Motor neuron (in vitro differentiated cells): ENCODE measurements at regions not wholly inside any gene's neighbourhood (a gene's known extent, or its start where the extent isn't known, plus 50 kb on each side); places are given as distances from the start of the nearest gene placed in this dataset.
"Not testable (repeated sequence)": the region's sequence is repeated elsewhere in the genome, so short reads cannot be mapped to it uniquely, and the experiment has no call there.

Source experiments
- ATAC-seq, 8 experiments: fragments of 200-7000 bp; cut with Tn5 transposase; replicated peaks in 6 of 8; 2 replicates each; pipeline ENCODE4 v1.8.0; 2021; ENCODE audit warnings: mild to moderate bottlenecking in 8 of 8, moderate library complexity in 8 of 8
- H3K27ac ChIP-seq, 2 donors: fragments of 250-450 bp; sonication (Bioruptor Pico); 2 replicates each; pipeline ENCODE4 v1.9.0; 2021; ENCODE audit warnings: antibody characterized with exemption in 2 of 2, mild to moderate bottlenecking in 2 of 2, moderate library complexity in 1 of 2
- H3K4me1 ChIP-seq, 2 donors: fragments of 250-450 bp; sonication (Bioruptor Pico); replicated peaks in 1 of 2; 2 replicates each; pipeline ENCODE4 v1.6.1; 2021; ENCODE audit warnings: antibody characterized with exemption in 2 of 2, mild to moderate bottlenecking in 2 of 2, moderate library complexity in 1 of 2
- H3K4me3 ChIP-seq, 5 donors: fragments of 250-450 bp; sonication (Bioruptor Pico); 2 replicates each; pipeline ENCODE4 v1.9.0; 2021; ENCODE audit warnings: antibody characterized with exemption in 5 of 5, mild to moderate bottlenecking in 5 of 5, moderate library complexity in 4 of 5
- WGBS, 10 experiments: fragments of 450-650 bp; shearing (Covaris generic); methylation state at CpG; one replicate each; pipeline ENCODE4 v1.0.0; 2022; 5-methylcytosine and 5-hydroxymethylcytosine counted together
- in situ Hi-C, 9 experiments: fragments of 400-800 bp; cut with MboI; loops; one replicate each; pipeline ENCODE4 v1.15.0; 2021; ENCODE audit warnings: low sequenced_read_pairs in 9 of 9, low pct_unique_long_range_greater_than_20kb in 2 of 9; ENCODE audit not compliant: unreplicated experiment in 9 of 9

DNA sequence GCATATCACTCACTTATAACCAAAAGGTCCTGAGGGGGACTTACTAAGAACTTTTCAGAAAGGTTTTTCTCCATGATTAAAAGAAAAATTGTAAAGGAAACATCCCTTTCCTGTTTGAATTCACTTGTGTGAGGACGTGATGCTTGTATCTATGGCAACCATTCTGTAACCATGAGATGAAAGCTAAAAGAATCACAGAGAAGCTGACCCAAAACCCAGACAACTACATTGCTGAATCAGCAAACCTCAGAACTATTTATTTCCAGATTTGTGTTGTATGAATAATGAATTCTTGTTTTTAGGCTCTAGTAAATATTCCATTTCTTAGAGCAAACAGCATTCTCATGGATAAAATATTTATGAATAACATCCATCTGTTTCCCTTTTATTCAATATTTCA, 91.2 kb downstream of the RCHY1 start:
- no peak overlapping the region for H3K27ac ChIP-seq
- in situ Hi-C loops = no loop called here
- H3K4me1 ChIP-seq = no peaks in the 10 kb centered on the region
- 0 to 100% (median 40%) methylated on average over 1 of the region's 1 CpG; no CpG with 5 or more reads in 4 of the 10 experiments for WGBS, 10 experiments
- no peak overlapping the region for H3K4me3 ChIP-seq
- no peak for ATAC-seq

- H3K4me3 ChIP-seq = no peak overlapping the region
- 0 to 90% (median 20%) methylated on average over 1 to 2 of the region's 2 CpGs; no CpG with 5 or more reads in 3 of the 10 experiments for WGBS, 10 experiments
- ATAC-seq = no peak
- in situ Hi-C loops = no loop called here
- no peaks in the 10 kb centered on the region for H3K4me1 ChIP-seq
- no peak overlapping the region for H3K27ac ChIP-seq
Observed at GRCh38 chr4:75412746-75413145, 101.5 kb downstream of the RCHY1 start.

DNA sequence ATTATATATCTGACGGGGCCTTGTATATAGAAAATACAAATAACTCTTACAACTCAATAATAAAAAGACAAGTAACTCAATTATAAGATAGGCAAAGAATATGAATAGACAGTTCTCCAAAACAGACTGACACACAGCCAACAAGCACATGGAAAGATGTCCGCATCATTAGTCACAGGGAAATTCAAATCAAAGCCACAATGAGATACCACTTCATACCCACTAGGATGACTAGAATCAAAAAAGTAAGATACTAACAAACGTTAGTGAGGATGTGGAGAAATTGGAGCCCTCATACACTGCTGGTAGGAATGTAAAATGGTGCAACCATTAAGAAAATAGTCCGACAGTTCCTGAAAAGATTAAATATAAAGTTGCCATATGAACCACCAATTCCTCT, 115.7 kb downstream of the RCHY1 start:
- no peak for ATAC-seq
- 0 to 94% (median 73%) methylated on average over 1 to 4 of the region's 4 CpGs for WGBS, 10 experiments

DNA sequence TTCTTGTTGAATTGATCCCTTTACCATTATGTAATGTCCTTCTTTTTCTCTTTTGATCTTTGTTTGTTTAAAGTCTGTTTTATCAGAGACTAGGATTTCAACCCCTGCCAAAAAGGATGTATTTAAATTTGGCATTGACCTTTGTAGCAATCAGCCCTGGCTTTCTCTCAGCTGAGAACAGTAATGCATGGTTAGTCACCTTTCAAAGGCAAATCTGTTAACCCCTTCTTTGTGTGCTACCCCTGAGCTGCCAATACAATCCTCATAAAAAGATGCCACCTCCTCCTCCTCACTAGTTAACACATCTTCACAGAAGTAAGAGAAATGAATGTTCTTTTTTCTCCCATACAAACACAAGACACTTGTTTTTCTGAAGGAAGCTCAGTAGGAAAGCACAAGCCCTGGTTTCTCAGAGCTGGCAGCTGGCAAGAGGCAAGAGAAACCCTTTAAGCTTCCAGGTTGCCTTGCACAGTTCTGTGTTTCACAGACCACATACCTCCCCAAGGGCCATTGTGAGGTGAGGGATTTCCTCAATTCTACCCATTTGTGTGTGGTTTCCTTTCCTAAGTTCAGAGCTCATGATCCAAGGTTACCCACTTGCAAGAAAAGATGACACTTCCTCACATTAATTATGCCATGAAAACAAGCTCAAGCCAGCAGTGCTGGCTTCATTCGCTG, 122.6 kb downstream of the RCHY1 start:
- WGBS, 10 experiments = 0 to 100% (median 17%) methylated on average over 1 of the region's 1 CpG; no CpG with 5 or more reads in 5 of the 10 experiments
- in situ Hi-C loops = no loop called here
- Histone ChIP-seq H3K27ac (no peak overlapping the region), H3K4me1 (peaks cover 0 to 3% of the 10 kb centered on the region in 2 donors), H3K4me3 (no peak overlapping the region)
- ATAC-seq = no peak

More for the DNA sequence above, 115.7 kb downstream of the RCHY1 start:
- in situ Hi-C loops = no loop called here
- Histone ChIP-seq H3K4me1 (no peaks in the 10 kb centered on the region), H3K27ac (no peak overlapping the region), H3K4me3 (no peak overlapping the region)

- ATAC-seq, in situ Hi-C loops, H3K27ac ChIP-seq, H3K4me1 ChIP-seq, H3K4me3 ChIP-seq: not testable (repeated sequence)
- WGBS, 10 experiments = 45 to 97% (median 61%) methylated on average over 1 to 11 of the region's 12 CpGs; no CpG with 5 or more reads in 2 of the 10 experiments
Observed at GRCh38 chr4:75386426-75386825, 127.8 kb downstream of the RCHY1 start.

DNA sequence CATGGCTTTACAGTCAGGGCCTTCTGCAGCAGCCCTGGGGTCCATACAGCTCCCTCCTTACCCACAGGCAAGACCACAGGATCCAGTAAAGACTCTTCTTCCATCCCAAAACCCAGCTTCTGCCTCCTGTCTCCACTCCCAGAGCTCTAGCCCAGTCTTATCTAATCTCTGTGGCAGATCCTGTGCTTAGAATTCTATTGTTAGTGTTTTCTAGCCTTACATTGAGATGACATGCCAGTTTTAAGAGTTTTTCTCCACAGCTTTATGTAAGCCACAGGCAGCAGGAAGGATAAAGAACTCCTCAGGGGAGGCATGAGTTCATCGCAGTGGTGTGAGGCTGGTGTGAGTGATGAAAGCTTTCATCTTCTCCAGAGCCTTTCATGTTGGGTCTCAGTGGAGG, 129.1 kb downstream of the RCHY1 start:
- ATAC-seq = no peak
- no peaks in the 10 kb centered on the region for H3K4me1 ChIP-seq
- H3K27ac ChIP-seq = no peak overlapping the region
- in situ Hi-C loops = no loop called here
- no peak overlapping the region for H3K4me3 ChIP-seq
- WGBS, 10 experiments = 0 to 67% (median 55%) methylated on average over 1 of the region's 1 CpG; no CpG with 5 or more reads in 6 of the 10 experiments

DNA sequence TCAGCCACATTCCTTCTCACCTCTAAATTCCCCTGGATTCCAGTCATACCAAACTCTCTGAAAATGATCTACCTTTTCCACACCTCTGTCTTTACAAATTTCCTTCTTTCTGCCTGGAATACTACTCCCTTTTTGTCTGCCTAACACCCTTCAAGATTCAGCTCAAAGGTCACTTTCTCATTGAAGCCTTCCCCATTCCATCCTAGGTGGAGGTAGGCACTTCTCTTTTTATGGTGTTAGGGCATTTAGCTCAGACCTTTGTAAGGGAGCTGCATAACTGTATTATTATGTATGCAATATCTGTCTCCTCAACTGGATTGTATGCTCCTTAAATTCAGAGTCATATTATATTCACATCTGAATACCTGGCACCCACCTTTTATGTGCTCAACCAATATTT, 137.7 kb downstream of the RCHY1 start:
- peaks cover 0 to 5% of the 10 kb centered on the region in 2 donors for H3K4me1 ChIP-seq
- no peak overlapping the region for H3K27ac ChIP-seq
- no peak for ATAC-seq
- H3K4me3 ChIP-seq = no peak overlapping the region
- in situ Hi-C loops = no loop called here

- H3K4me1 ChIP-seq = no peaks in the 10 kb centered on the region
- no peak overlapping the region for H3K4me3 ChIP-seq
- in situ Hi-C loops = no loop called here
- ATAC-seq = no peak
- no peak overlapping the region for H3K27ac ChIP-seq
- WGBS, 10 experiments = 17 to 100% (median 74%) methylated on average over 1 to 2 of the region's 2 CpGs; no CpG with 5 or more reads in 2 of the 10 experiments
Observed at GRCh38 chr4:75371915-75372314, 142.3 kb downstream of the RCHY1 start.

DNA sequence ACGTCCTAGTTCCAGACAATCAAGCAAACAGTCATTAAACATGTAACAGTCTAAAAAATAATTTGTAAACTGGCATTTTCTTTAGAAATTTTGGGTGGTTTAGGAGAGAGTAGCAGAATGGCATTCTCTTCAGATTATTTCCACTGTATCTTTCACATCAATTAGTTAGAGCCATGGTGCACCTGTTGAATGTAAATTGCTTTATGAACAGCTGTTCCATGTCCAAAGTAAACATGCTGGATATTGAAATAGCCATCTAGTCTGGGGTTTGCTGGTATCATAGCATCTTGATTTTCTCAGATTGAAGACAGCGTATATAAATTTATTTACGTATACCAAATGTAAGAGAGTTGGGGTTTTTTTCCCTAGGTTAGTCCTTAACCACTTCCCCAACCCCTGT, 143.6 kb downstream of the RCHY1 start:
- ATAC-seq = no peak
- H3K4me1 ChIP-seq = no peaks in the 10 kb centered on the region
- no peak overlapping the region for H3K4me3 ChIP-seq
- in situ Hi-C loops = no loop called here
- WGBS, 10 experiments = 0 to 93% (median 75%) methylated on average over 1 to 3 of the region's 3 CpGs
- H3K27ac ChIP-seq = no peak overlapping the region

DNA sequence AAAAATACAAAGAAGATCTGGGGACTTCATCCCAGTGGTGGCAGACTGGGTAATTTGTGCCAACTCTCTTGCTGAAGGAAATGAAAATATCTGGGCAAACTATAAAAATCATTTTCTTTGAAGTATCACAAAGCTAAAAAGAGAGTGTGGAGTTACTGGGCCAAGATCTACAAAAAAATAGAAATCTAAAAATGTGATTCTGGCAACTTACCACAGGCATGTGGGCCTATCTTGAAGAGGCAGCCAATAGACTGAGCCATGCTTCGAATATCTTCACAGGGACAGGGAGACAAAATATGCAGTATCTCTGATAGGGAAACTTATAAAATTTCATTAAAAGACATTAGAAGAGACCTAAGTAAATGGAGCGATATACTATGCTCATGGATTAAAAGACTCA, 168.8 kb downstream of the RCHY1 start:
- in situ Hi-C loops = no loop called here
- WGBS, 10 experiments = 6 to 100% (median 63%) methylated on average over 1 to 2 of the region's 2 CpGs; no CpG with 5 or more reads in 1 of the 10 experiments
- Histone ChIP-seq H3K4me1 (no peaks in the 10 kb centered on the region), H3K27ac (no peak overlapping the region), H3K4me3 (no peak overlapping the region)
- ATAC-seq = no peak

DNA sequence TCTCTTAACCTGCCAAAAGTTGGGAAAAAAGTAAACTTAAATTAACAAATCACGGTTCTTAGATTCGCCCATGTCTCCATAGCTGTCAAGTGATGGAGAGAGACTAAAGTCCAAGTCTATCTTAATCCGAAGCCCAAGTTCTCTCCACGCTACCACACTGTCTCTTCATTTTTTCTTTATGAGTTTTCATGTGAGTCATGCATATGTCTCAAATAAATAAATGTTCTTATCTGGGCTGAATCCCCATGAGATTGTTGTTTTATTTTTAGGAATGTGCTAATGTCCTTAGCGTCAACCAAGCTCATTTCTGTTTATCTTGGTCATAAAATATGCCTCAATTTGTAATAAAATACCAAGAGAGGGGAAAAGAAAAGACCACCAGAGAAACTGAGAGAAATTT, 169.3 kb downstream of the RCHY1 start:
- H3K4me3 ChIP-seq = no peak overlapping the region
- no peak overlapping the region for H3K27ac ChIP-seq
- H3K4me1 ChIP-seq = no peaks in the 10 kb centered on the region
- no peak for ATAC-seq
- in situ Hi-C loops = no loop called here
- 1 to 93% (median 67%) methylated on average over 1 to 5 of the region's 5 CpGs; no CpG with 5 or more reads in 1 of the 10 experiments for WGBS, 10 experiments

GRCh38 chr4:75343333-75343732, 170.9 kb downstream of the RCHY1 start:
- 5 to 100% (median 75%) methylated on average over 1 to 2 of the region's 2 CpGs; no CpG with 5 or more reads in 2 of the 10 experiments for WGBS, 10 experiments
- no peak overlapping the region for H3K4me3 ChIP-seq
- no peak overlapping the region for H3K27ac ChIP-seq
- H3K4me1 ChIP-seq = no peaks in the 10 kb centered on the region
- no peak for ATAC-seq
- in situ Hi-C loops = no loop called here

GRCh38 chr4:75340561-75340960, 173.6 kb downstream of the RCHY1 start:
- in situ Hi-C loops = no loop called here
- no peak overlapping the region for H3K27ac ChIP-seq
- no peak overlapping the region for H3K4me3 ChIP-seq
- H3K4me1 ChIP-seq = no peaks in the 10 kb centered on the region
- ATAC-seq = no peak

- 0 to 89% (median 60%) methylated on average over 1 of the region's 1 CpG; no CpG with 5 or more reads in 5 of the 10 experiments for WGBS, 10 experiments
- in situ Hi-C loops = no loop called here
- no peak for ATAC-seq
- H3K27ac ChIP-seq = no peak overlapping the region
- no peak overlapping the region for H3K4me3 ChIP-seq
- H3K4me1 ChIP-seq = no peaks in the 10 kb centered on the region
Observed at GRCh38 chr4:75338352-75338880, 175.8 kb downstream of the RCHY1 start.
